Tibial artery (tissue), 4 donors: ENCODE measurements at regions not wholly inside any gene's neighbourhood (a gene's known extent, or its start where the extent isn't known, plus 50 kb on each side); places are given as distances from the start of the nearest gene placed in this dataset.
A peak's percentile ranks its signal among the peaks of the same experiment; 100 is the strongest.

Source experiments
- DNase-seq, 2 donors: peaks; one replicate each; pipeline ENCODE4 v3.0.0-alpha.2; 2019
- H3K27ac ChIP-seq, 2 donors: fragments of 200-600 bp; sonication (generic) in 1 of 2; 1 replicate in 1 of 2; 2 replicates in 1 of 2; pipeline ENCODE4 v1.5.1; 2018 to 2019; ENCODE audit warnings: mild to moderate bottlenecking in 1 of 2
- H3K27me3 ChIP-seq, 2 donors: fragments of 200-600 bp; sonication (generic) in 1 of 2; one replicate each; pipeline versions ENCODE4 v1.5.1 to v1.6.0; 2016 to 2019
- H3K36me3 ChIP-seq, 3 donors: fragments of 200-600 bp; sonication (generic) in 2 of 3; one replicate each; pipeline ENCODE4 v1.5.1; 2016 to 2019; ENCODE audit warnings: mild to moderate bottlenecking in 2 of 3
- H3K4me1 ChIP-seq, 4 donors: fragments of 200-600 bp; sonication (generic) in 2 of 4; 1 replicate in 3 of 4; 2 replicates in 1 of 4; pipeline ENCODE4 v1.5.1; 2016 to 2019
- H3K4me3 ChIP-seq, 2 donors: fragments of 200-600 bp; sonication (generic) in 1 of 2; 1 replicate in 1 of 2; 2 replicates in 1 of 2; pipeline ENCODE4 v1.5.1; 2018 to 2019; ENCODE audit warnings: mild to moderate bottlenecking in 2 of 2
- H3K9me3 ChIP-seq, 3 donors: fragments of 200-600 bp; sonication (generic) in 1 of 3; one replicate each; pipeline ENCODE4 v1.5.1; 2016 to 2019
- CTCF ChIP-seq, 2 experiments: fragments of 200-600 bp in 1 of 2; fragments of 450-650 bp in 1 of 2; IDR thresholded peaks; one replicate each; pipeline ENCODE4 v1.5.1; 2017 to 2019; ENCODE audit warnings: antibody characterized with exemption in 2 of 2, mild to moderate bottlenecking in 1 of 2, moderate library complexity in 1 of 2
- intact Hi-C: fragments of 100-400 bp; cut with DNase I; formaldehyde crosslinking; loops from one replicate; pipeline ENCODE4 v1.15.0; 2023; ENCODE audit warnings: low total_unique reads

DNA sequence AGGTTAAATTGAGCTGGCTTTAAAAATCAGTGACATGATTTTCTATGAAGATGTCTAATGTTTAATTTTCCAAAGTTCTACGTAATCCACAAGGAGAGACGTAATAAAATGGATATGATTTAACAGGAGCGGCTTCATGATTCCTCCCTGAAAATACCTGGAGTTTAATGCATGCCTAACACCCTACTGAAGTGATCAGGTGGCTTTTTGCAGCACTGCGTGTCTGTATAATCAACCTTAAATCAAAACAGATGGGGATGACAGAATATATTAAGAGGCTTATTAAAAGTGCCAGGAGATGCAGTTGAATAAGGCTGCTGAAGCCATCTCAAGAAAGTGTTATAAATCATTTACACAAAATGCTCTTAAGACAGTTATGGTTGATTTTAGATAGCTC, 112.4 kb upstream of the TLR3 start:
- no peaks in the 10 kb centered on the region for H3K36me3 ChIP-seq
- no peaks in the 10 kb centered on the region for H3K9me3 ChIP-seq
- no peak for DNase-seq
- no peak overlapping the region for H3K27ac ChIP-seq
- H3K27me3 ChIP-seq, result no peaks in the 10 kb centered on the region
- no peak for TF ChIP-seq CTCF (IDR thresholded peaks at IDR 0.05)
- H3K4me1 ChIP-seq, result no peaks in the 10 kb centered on the region
- intact Hi-C loops, result no loop called here
- H3K4me3 ChIP-seq, result no peak overlapping the region

- no peak overlapping the region for H3K27ac ChIP-seq
- no peaks in the 10 kb centered on the region for H3K9me3 ChIP-seq
- no peak for TF ChIP-seq CTCF (IDR thresholded peaks at IDR 0.05)
- intact Hi-C loops, result no loop called here
- H3K27me3 ChIP-seq, result no peaks in the 10 kb centered on the region
- no peak for DNase-seq
- no peaks in the 10 kb centered on the region for H3K4me1 ChIP-seq
- H3K36me3 ChIP-seq, result no peaks in the 10 kb centered on the region
- H3K4me3 ChIP-seq, result no peak overlapping the region
These were observed 110.7 kb upstream of the TLR3 start for GRCh38 chr4:185958094-185958747.

DNA sequence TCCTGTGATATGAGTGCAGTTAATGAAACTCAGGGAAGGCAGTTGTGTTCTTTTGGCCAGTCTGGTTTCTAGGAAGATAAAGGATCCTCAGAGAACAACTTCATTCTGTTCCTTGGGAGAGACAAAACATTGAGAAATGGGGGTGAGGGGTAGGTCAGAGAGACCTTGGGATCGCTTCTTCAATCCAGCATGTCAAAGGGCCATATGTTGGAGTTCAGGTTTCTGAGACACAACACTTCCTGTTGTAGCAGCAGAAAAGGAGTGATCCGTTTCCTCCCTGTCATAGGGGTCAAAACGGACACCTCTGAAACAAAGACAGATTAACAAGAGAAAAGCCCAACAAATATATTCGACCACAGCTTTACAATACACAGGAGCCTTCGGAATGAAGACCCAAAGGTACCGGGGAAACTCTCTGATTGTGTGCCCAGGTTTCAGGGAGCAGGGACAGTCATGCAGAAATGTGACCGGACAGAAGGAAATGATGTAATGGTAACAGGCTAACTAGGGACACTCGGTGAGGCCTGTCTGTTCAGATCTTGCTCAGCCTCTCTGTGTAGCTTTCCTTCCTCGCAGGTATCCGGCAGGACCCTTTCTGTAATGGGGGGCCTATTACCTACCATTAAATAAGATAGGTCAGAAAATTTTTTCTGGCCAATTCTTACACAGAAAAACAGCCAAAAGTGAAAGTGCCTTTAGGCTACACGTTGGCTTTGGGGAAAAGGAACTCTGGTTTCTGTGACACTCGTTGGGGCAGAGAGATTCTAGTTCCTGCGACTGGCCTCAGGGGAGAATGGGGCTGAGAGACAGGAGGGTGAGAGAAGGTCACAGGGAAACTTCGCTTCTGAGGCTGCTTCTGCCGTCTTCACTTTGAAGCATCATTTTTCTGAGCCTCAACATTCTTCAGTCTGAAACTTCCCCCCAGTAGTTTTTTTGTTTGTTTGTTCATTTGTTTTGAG, 103.3 kb upstream of the TLR3 start:
- H3K27ac ChIP-seq, result peak overlapping the region; percentile 53 to 74
- H3K36me3 ChIP-seq, result no peaks in the 10 kb centered on the region
- no peak for TF ChIP-seq CTCF (IDR thresholded peaks at IDR 0.05)
- intact Hi-C loops, result no loop called here
- no peak overlapping the region for H3K4me3 ChIP-seq
- no peaks in the 10 kb centered on the region for H3K9me3 ChIP-seq
- H3K27me3 ChIP-seq, result no peaks in the 10 kb centered on the region
- H3K4me1 ChIP-seq, result peaks cover 0 to 31% (median 13%) of the 10 kb centered on the region in 4 donors
- DNase-seq, result no peak

DNA sequence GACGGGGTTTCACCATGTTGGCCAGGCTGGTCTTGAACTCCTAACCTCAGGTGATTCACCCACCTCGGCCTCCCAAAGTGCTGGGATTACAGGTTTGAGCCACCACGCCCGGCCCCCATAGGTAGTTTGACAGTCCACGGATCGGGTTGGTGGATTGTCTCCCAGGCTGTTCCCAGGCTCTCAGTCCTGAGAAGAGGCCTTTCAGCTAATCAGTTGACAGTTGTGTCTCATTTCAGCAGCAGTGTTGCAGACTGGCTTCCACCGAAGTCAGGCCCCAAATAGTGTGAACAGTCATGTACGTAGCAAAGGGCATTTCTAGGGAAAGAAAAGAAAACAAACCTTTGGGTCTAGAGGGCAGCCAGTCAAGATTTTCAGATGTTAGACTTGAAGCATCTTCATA, 102.4 kb upstream of the TLR3 start:
- DNase-seq, result no peak
- no peak for TF ChIP-seq CTCF (IDR thresholded peaks at IDR 0.05)
- intact Hi-C loops, result no loop called here
- Histone ChIP-seq H3K36me3 (no peaks in the 10 kb centered on the region), H3K4me1 (peaks cover 0 to 31% (median 13%) of the 10 kb centered on the region in 4 donors), H3K27ac (peak overlapping the region; percentile 53 to 74), H3K9me3 (no peaks in the 10 kb centered on the region), H3K4me3 (no peak overlapping the region), H3K27me3 (no peaks in the 10 kb centered on the region)

DNA sequence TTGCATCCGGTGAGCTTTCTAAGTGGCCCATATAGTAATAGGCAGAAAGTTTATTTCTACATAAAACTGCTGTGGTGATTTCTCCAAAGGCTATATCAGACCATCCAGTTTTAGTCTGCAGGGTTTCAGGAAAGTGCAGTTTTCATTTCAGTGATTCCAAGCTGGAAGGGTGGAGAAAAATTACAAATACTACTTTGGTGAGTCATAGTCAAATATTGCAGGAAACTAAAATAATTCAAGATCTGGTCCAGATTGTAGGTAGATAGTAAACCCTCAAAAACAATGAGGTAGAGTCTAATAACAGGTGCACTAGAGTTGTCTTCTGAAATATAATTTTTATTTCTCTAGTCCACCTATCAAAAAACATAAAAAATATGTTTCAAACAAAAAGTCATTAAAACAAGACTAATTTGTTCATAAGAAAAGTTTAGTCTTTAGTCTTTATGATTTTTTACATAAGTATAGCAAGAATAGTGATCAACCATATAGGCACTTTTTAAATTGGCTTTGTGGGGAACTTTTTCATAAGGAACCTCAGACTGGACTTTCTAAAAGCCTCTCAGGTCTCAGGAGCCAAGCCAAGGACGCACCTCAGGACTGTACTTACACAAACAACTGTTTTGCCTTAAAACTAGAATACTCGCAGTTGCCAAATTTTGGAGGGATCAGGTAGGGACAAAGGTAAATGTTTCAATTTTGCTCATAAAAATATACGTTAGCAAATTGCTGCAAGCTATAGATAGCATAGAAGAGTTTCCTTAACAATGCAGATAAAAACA, 101.8 kb upstream of the TLR3 start:
- Histone ChIP-seq H3K27ac (peak overlapping the region in 1 of 2 donors; percentile 74), H3K4me3 (no peak overlapping the region), H3K4me1 (peaks cover 0 to 31% (median 13%) of the 10 kb centered on the region in 4 donors), H3K27me3 (no peaks in the 10 kb centered on the region), H3K36me3 (no peaks in the 10 kb centered on the region), H3K9me3 (no peaks in the 10 kb centered on the region)
- DNase-seq, result no peak
- no peak for TF ChIP-seq CTCF (IDR thresholded peaks at IDR 0.05)
- intact Hi-C loops, result no loop called here
